GM18858 (cell line): ENCODE measurements at regions not wholly inside any gene's neighbourhood (a gene's known extent, or its start where the extent isn't known, plus 50 kb on each side); places are given as distances from the start of the nearest gene placed in this dataset.

Source experiments
- ATAC-seq: cut with Tn5 transposase; IDR thresholded peaks from one replicate; pipeline ENCODE4 v1.9.1; 2021; ENCODE audit not compliant: unreplicated experiment

GRCh38 chr2:65800998-65801397 is 368.6 kb upstream of the SPRED2 start:
- no peak for ATAC-seq

- no peak for ATAC-seq
Measured at GRCh38 chr2:65799141-65799854, 366.9 kb upstream of the SPRED2 start.

- no peak for ATAC-seq
Measured at GRCh38 chr2:65798641-65799040, 366.2 kb upstream of the SPRED2 start.

- no peak for ATAC-seq
Measured at GRCh38 chr2:65794994-65795393, 362.6 kb upstream of the SPRED2 start.

GRCh38 chr2:65791404-65791975 is 359.1 kb upstream of the SPRED2 start:
- ATAC-seq: no peak

- no peak for ATAC-seq
Measured at GRCh38 chr2:65790676-65790935, 358.2 kb upstream of the SPRED2 start.

- ATAC-seq: no peak
Measured at GRCh38 chr2:65789923-65790675, 357.7 kb upstream of the SPRED2 start.

GRCh38 chr2:65788556-65788955 is 356.2 kb upstream of the SPRED2 start:
- no peak for ATAC-seq

GRCh38 chr2:65786765-65787164 is 354.4 kb upstream of the SPRED2 start:
- no peak for ATAC-seq

- ATAC-seq: no peak
Measured at GRCh38 chr2:65786007-65786717, 353.8 kb upstream of the SPRED2 start.

- no peak for ATAC-seq
Measured at GRCh38 chr2:65782996-65783650, 350.7 kb upstream of the SPRED2 start.

GRCh38 chr2:65782186-65782585 is 349.8 kb upstream of the SPRED2 start:
- ATAC-seq: no peak

- ATAC-seq: no peak
Measured at GRCh38 chr2:65781756-65782155, 349.4 kb upstream of the SPRED2 start.

- ATAC-seq: no peak
Measured at GRCh38 chr2:65779021-65779420, 346.6 kb upstream of the SPRED2 start.

GRCh38 chr2:65778137-65778536 is 345.7 kb upstream of the SPRED2 start:
- no peak for ATAC-seq

GRCh38 chr2:65775839-65776238 is 343.4 kb upstream of the SPRED2 start:
- ATAC-seq: no peak

- no peak for ATAC-seq
Measured at GRCh38 chr2:65767946-65768345, 335.5 kb upstream of the SPRED2 start.

GRCh38 chr2:65766768-65767267 is 334.4 kb upstream of the SPRED2 start:
- no peak for ATAC-seq

- no peak for ATAC-seq
Measured at GRCh38 chr2:65765376-65765775, 333.0 kb upstream of the SPRED2 start.

- no peak for ATAC-seq
Measured at GRCh38 chr2:65762068-65762467, 329.7 kb upstream of the SPRED2 start.

- ATAC-seq: no peak
Measured at GRCh38 chr2:65754219-65754618, 321.8 kb upstream of the SPRED2 start.
